GM21737 (cell line): ENCODE measurements at regions not wholly inside any gene's neighbourhood (a gene's known extent, or its start where the extent isn't known, plus 50 kb on each side); places are given as distances from the start of the nearest gene placed in this dataset.

Source experiments
- ATAC-seq: cut with Tn5 transposase; IDR thresholded peaks from one replicate; pipeline ENCODE4 v1.9.1; 2021; ENCODE audit warnings: mild to moderate bottlenecking, moderate library complexity; ENCODE audit not compliant: unreplicated experiment

- no peak for ATAC-seq
Observed at GRCh38 chr2:129139380-129139779, 820.7 kb upstream of the HS6ST1 start.

DNA sequence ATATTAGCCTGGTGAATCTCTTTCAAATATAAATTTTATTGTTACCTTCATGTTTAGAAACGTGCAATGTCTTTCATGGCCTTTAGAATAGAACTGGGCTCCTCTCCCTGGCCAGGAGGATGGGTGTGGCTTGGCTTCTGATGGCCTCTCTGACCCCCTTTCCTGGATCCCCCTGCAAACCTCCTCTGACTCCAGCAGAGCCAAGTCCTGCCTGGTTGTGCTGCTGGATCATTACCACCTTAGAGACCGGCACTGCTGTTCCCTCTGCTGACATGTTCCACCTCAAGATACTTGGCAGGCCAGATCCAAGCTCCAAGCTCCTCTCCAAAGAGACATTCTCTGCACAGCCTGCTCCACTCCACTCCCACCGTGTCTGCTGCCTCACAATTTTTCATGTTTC is 823.8 kb upstream of the HS6ST1 start:
- ATAC-seq: no peak

DNA sequence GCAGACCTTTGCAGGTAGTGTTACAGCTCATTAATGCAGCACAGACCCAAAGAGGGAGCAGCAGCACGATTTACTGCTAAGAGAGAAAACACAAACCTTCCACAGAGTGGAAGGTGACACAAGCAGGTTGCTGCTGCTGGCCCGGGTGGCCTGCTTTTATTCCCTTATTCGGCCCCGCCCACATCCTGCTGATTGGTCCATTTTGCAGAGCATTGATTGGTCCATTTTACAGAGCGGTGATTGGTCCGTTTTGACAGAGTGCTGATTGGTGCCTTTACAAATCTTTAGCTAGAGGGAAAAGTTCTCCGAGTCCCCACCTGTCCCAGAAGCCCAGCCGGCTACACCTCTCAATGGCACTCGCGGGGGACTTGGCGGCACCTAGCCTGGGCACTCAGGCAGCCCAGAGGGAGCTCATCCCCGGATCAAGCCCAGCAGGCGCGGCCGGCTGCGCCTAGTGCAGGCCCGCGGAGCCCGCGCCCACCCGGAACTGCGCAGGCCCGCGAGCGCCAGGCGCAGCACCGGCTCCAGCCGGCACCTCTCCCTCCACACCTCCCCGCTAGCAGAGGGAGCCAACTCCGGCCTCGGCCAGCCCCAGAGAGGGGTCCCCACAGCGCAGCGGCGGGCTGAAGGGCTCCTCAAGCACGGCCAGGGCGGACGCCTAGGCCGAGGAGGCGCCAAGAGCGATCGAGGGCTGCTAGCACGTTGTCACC is 825.6 kb upstream of the HS6ST1 start:
- ATAC-seq: no peak

GRCh38 chr2:129152514-129152913 is 827.0 kb upstream of the RAB6C start:
- no peak for ATAC-seq

GRCh38 chr2:129160879-129161278 is 818.6 kb upstream of the RAB6C start:
- no peak for ATAC-seq

DNA sequence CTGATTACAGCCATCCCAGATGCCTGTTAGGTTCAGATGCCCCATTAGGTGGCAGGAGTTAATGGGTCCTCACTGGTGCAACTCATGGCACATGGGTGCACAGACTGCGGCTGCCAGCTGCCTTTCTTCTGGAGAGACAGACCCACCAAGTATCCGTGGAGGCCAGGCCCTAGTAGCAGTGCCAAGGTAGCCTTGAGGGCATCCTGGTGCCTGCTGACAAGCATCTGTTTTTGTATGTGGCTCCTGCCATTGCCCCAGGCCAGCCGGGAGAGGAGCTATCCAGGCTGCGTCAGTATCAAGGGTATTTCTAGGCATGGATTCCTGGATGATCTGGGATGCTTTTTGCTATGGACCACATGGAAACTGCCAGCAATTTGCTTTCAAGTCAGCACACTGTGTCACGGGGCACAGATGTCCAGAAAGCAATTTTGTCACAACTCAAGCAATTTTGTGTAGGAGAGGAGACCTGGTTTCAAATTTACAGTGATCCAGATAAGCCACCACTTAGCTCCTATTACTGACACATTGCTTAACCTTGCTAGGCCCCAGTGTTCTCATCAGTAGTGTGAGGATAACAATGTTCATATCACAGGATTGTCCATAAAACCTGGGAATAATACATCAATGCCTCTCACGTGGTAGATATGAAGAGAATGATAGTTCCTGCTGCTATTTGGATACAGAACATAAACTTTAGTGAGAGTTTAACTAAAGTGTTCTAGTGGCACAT is 815.1 kb upstream of the RAB6C start:
- ATAC-seq: no peak

- no peak for ATAC-seq
Observed at GRCh38 chr2:129165006-129165405, 814.5 kb upstream of the RAB6C start.

DNA sequence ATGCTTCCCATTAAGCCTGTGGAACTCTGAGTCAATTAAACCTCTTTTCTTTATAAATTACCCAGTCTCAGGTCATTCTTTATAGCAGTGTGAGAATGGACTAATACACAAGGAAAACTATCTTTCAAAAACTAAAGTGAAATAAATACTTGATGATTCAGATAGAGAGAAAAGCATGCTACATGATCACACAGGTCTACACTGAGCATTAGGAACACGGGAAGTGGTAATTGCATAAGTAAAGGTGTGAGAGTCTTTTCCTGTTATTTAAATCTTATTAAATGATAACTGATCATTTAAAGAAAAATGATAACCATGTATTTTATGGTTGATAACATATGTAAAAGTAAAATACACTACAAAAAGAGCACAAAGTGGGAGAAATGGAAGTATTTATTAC is 812.0 kb upstream of the RAB6C start:
- no peak for ATAC-seq

DNA sequence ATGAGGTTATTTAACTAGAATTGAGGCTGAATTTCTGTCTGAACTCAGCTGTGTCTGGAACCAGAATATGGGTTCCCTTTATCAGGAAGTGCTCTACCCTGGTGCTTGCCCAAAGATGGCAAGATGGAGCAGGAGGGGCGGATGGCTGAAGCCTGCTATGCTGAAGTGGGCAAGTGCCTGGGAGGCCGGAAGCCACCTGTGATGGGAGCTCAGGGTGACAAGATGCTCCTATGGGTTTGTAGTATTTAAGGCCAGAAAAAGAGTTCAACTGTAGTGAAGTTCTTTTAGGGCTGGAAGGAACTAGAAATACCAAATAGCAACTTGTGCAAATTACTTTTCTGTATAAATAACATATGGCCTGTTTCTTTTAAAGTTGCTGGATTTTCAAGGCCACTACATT is 808.9 kb upstream of the RAB6C start:
- no peak for ATAC-seq

DNA sequence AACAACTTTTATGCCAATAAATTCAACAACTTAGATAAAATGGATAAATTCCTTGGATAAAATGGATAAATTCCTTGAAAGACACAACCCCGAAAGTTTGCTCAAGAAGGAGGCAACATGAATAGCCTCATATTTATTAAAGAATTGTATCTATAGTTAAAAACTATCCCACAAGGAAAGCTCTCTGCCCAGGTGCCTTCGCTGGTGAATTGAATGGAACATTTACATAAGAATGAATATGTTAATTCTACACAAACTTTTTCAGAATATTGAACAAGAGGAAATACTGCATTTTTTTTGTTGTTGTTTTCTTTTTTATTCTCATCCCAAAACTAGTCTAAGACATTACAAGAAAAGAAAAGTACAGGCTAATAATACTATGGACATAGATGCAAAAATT is 805.3 kb upstream of the RAB6C start:
- ATAC-seq: no peak

DNA sequence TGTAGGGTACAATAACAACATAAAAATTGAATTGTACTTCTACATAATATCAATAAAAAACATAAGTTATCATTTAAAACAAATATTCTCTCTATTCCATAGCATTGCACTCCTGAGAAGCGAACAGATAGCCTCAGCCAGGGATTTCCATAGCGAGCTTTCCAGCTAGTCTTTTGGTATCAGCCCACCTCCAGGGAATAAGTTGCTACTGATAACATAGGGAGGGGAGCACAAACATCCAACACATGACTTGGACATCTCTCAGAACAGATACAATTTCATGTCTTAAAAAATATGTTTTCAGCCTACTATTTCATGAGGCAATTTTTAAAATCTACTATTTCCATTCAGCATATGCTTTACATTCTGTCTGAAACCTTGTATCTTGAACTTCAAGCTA is 804.4 kb upstream of the RAB6C start:
- no peak for ATAC-seq

DNA sequence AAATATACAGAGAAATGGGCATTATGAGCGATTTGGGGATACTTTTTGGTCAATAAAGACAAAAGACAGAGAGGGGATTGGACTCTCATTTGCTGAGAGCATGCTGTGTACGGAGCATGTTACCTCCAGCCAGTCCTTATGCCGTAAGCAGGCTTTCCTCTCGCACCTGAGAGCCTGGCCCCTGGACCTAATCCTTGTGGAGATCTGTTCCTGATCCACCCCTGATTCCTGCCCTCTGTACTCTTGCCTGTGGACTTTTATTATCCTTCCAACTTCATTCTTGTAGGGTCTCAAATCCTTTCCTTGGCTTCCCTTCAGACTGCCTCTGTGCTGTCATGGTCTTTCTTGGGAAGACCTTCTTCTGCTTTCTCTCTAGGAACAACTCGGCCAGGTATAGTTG is 803.1 kb upstream of the RAB6C start:
- no peak for ATAC-seq

GRCh38 chr2:129178356-129178755 is 801.1 kb upstream of the RAB6C start:
- no peak for ATAC-seq

- no peak for ATAC-seq
Observed at GRCh38 chr2:129179199-129179598, 800.3 kb upstream of the RAB6C start.

- ATAC-seq: no peak
Observed at GRCh38 chr2:129180124-129180716, 799.2 kb upstream of the RAB6C start.

DNA sequence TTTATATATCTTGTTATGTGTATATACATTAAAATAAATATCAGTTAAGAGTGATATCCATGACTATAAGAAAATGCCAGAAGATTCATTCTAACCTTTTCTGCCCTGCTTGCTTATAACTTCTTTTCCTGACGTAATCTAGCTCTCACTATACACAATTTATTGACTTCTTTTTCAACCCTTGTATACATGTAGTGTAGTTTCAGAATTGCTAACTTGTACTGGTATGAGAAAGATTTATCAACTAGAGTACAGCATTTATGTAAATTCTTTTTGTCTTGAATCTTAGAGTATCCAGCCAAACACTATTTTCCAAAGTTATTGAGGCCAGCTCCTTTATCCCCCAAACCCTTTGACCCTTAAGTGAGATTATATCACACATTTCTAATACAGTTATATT is 798.0 kb upstream of the RAB6C start:
- no peak for ATAC-seq

DNA sequence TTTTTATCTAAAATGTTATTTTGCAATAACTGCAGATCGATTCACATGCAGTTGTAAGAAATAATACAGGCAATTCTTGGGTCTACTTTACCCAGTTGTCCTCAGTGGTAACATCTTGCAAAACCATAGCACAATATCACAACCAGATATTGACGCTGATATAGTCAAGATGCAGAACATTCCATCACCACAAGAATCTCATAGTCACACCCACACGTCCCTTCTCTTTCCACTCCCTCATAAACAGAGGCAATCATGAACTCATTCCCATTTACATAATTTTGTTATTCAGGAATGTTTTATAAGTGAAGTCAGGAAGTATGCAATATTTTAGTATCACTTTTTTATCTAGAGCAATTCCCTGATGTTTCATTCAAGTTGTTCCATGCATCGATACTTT is 797.5 kb upstream of the RAB6C start:
- ATAC-seq: no peak

DNA sequence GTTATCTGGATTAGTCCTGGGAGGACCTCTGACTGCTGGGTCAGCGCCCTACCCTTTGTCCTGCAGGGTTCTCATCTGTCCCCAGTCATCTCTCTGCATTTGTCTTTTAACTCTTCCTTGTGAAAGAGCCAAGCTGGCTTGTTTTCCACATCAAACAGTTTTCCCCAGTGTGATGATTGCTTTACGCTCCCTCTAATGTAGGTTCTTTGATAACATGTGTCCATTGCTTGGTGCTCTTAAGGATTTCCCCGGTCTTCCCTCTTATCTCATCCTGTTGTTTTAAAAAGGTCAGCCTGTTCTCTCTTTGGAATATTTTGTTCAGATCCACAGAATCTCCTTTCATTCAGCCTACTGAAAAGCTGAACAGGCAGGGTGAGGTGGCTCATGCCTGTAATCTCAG is 792.1 kb upstream of the RAB6C start:
- no peak for ATAC-seq

- ATAC-seq: no peak
Observed at GRCh38 chr2:129188451-129188850, 791.0 kb upstream of the RAB6C start.

GRCh38 chr2:129189617-129190319 is 789.7 kb upstream of the RAB6C start:
- no peak for ATAC-seq

DNA sequence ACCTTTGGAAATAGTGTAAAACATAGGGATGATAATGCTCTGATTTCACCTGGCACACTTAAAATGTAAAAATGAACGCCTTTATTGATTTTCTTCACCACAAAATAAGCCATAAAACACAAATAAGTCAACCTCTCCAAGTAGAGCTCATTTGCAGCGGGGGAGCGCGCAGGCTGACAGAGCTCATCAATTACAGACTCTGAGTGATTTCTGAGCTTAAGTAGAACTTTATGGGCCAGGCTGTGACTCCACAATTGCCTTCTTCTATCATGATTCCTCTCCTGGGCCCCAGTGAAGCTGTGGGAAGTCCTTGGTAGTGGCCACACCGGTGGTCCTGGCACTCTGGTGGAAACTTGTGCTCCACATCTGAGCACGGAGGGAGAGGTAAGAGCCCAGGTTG is 789.0 kb upstream of the RAB6C start:
- no peak for ATAC-seq

DNA sequence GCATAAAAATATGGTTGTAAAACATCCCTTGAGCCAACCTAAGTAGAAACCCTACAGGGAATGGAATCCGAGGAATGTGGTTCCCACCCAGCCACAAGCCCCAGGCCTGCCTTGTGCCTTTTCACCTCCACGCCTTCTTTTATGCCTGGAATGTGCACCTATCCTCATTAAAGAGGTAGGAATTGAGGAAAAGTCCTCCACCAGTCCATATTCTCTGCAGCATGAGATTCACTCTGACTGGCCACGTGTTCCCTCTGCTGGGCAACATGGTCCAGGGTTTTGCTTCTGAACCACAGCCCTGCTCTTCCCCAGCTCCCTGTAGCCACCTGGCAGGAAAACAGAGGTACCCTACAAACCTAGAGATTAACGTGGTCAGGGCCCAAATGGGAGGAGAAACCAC is 787.9 kb upstream of the RAB6C start:
- ATAC-seq: no peak
